Activated CD4-positive, alpha-beta T cell treated with anti-CD3 and anti-CD28 coated beads, Interleukin-10, Interleukin-2, amounts not matched to agents 100 ng/mL and 50 ng/mL, durations not matched to agents 16 hours and 8 hours (primary cell): ENCODE measurements at regions not wholly inside any gene's neighbourhood (a gene's known extent, or its start where the extent isn't known, plus 50 kb on each side); places are given as distances from the start of the nearest gene placed in this dataset.

Experiments used
- DNase-seq: peaks from one replicate; pipeline ENCODE4 v3.0.0-alpha.2; 2020

GRCh38 chr13:109357751-109358471 lies 428.5 kb downstream of the IRS2 start:
- no peak for DNase-seq

GRCh38 chr13:109355875-109356434 lies 430.4 kb downstream of the IRS2 start:
- DNase-seq, result no peak

GRCh38 chr13:109355166-109355565 lies 431.2 kb downstream of the IRS2 start:
- no peak for DNase-seq

- no peak for DNase-seq
These were observed 435.1 kb downstream of the IRS2 start for GRCh38 chr13:109351236-109351635.

GRCh38 chr13:109348519-109349258 lies 437.7 kb downstream of the IRS2 start:
- DNase-seq, result no peak

- DNase-seq, result no peak
These were observed 440.3 kb downstream of the IRS2 start for GRCh38 chr13:109346060-109346459.

- DNase-seq, result no peak
These were observed 440.9 kb downstream of the IRS2 start for GRCh38 chr13:109345433-109345941.

GRCh38 chr13:109344552-109345157 lies 441.7 kb downstream of the IRS2 start:
- no peak for DNase-seq

GRCh38 chr13:109336730-109337129 lies 449.7 kb downstream of the IRS2 start:
- no peak for DNase-seq

- DNase-seq, result no peak
These were observed 452.3 kb downstream of the IRS2 start for GRCh38 chr13:109333893-109334651.

- no peak for DNase-seq
These were observed 453.6 kb downstream of the IRS2 start for GRCh38 chr13:109332506-109333499.

- no peak for DNase-seq
These were observed 454.5 kb downstream of the IRS2 start for GRCh38 chr13:109331898-109332297.

- no peak for DNase-seq
These were observed 455.4 kb downstream of the IRS2 start for GRCh38 chr13:109331011-109331433.

GRCh38 chr13:109330123-109330522 lies 456.3 kb downstream of the IRS2 start:
- no peak for DNase-seq

GRCh38 chr13:109329175-109329574 lies 457.2 kb downstream of the IRS2 start:
- no peak for DNase-seq

- DNase-seq, result no peak
These were observed 459.8 kb downstream of the IRS2 start for GRCh38 chr13:109326601-109327000.

GRCh38 chr13:109323338-109323737 lies 463.0 kb downstream of the IRS2 start:
- no peak for DNase-seq

GRCh38 chr13:109318945-109319590 lies 467.3 kb downstream of the IRS2 start:
- DNase-seq, result no peak

GRCh38 chr13:109315481-109315880 lies 470.9 kb downstream of the IRS2 start:
- no peak for DNase-seq

- DNase-seq, result no peak
These were observed 472.3 kb downstream of the IRS2 start for GRCh38 chr13:109314101-109314500.

GRCh38 chr13:109312399-109312798 lies 474.0 kb downstream of the IRS2 start:
- DNase-seq, result no peak
